Fibroblast of lung (primary cell): ENCODE measurements at regions not wholly inside any gene's neighbourhood (a gene's known extent, or its start where the extent isn't known, plus 50 kb on each side); places are given as distances from the start of the nearest gene placed in this dataset.

Experiments
- DNase-seq, 2 donors: peaks; one replicate each; pipeline versions ENCODE4 v3.0.0 to v3.0.0-alpha.2; 2010; ENCODE audit warnings: low read depth in 2 of 2
- H2AFZ ChIP-seq: 2 replicates; pipeline ENCODE4 v1.5.1; 2012; ENCODE audit warnings: low read length, control low read depth, inconsistent platforms
- H3K27ac ChIP-seq: 2 replicates; pipeline ENCODE4 v1.5.1; 2011; ENCODE audit warnings: low read length, control low read depth; ENCODE audit not compliant: insufficient read depth
- H3K27me3 ChIP-seq: 2 replicates; pipeline ENCODE4 v1.5.1; 2011; ENCODE audit warnings: mild to moderate bottlenecking, low read length; ENCODE audit not compliant: control insufficient read depth, insufficient read depth
- H3K36me3 ChIP-seq: 2 replicates; pipeline ENCODE4 v1.5.1; 2011; ENCODE audit warnings: low read length; ENCODE audit not compliant: control insufficient read depth, insufficient read depth
- H3K4me1 ChIP-seq: 2 replicates; pipeline ENCODE4 v1.5.1; 2011; ENCODE audit warnings: low read length; ENCODE audit not compliant: control insufficient read depth, insufficient read depth; ENCODE audit errors: extremely low read depth
- H3K4me2 ChIP-seq: 2 replicates; pipeline ENCODE4 v1.5.1; 2011; ENCODE audit warnings: low read length, control low read depth; ENCODE audit not compliant: insufficient read depth; ENCODE audit errors: extremely low read depth
- H3K4me3 ChIP-seq, 4 experiments: fragments of 200-600 bp in 1 of 4; sonication (generic) in 1 of 4; replicated peaks in 1 of 4; 2 replicates each; pipeline ENCODE4 v1.5.1; 2011 to 2016; ENCODE audit warnings: low read length in 4 of 4, low read depth in 3 of 4, mild to moderate bottlenecking in 3 of 4, control low read depth in 2 of 4, inconsistent platforms in 1 of 4, mixed read lengths in 1 of 4; ENCODE audit not compliant: insufficient read depth in 1 of 4; ENCODE audit errors: control extremely low read depth in 1 of 4
- H3K79me2 ChIP-seq: 2 replicates; pipeline ENCODE4 v1.5.1; 2012; ENCODE audit warnings: mild to moderate bottlenecking, low read length, inconsistent platforms; ENCODE audit not compliant: control insufficient read depth, insufficient read depth
- H3K9ac ChIP-seq: 2 replicates; pipeline ENCODE4 v1.5.1; 2011; ENCODE audit warnings: mild to moderate bottlenecking, low read length, control low read depth; ENCODE audit not compliant: insufficient read depth
- H3K9me3 ChIP-seq: 2 replicates; pipeline ENCODE4 v1.5.1; 2012; ENCODE audit warnings: low read depth, low read length; ENCODE audit not compliant: control insufficient read depth, insufficient read depth
- H4K20me1 ChIP-seq: 2 replicates; pipeline ENCODE4 v1.5.1; 2011; ENCODE audit warnings: low read length; ENCODE audit not compliant: control insufficient read depth, insufficient read depth; ENCODE audit errors: extremely low read depth
- EZH2 ChIP-seq: IDR thresholded peaks from 2 replicates; pipeline ENCODE4 v1.5.1; 2012; ENCODE audit warnings: low read length, control low read depth, mild to moderate bottlenecking; ENCODE audit errors: missing control alignments
- TF ChIP-seq, protein P1 (sequence below), 2 donors: IDR thresholded peaks in 1 of 2; conservative IDR thresholded peaks in 1 of 2; 1 replicate in 1 of 2; 2 replicates in 1 of 2; pipeline ENCODE4 v1.5.1; 2011 to 2012; ENCODE audit warnings: low read length in 2 of 2, control low read depth in 1 of 2, inconsistent platforms in 1 of 2, low read depth in 1 of 2, mild to moderate bottlenecking in 1 of 2

DNA sequence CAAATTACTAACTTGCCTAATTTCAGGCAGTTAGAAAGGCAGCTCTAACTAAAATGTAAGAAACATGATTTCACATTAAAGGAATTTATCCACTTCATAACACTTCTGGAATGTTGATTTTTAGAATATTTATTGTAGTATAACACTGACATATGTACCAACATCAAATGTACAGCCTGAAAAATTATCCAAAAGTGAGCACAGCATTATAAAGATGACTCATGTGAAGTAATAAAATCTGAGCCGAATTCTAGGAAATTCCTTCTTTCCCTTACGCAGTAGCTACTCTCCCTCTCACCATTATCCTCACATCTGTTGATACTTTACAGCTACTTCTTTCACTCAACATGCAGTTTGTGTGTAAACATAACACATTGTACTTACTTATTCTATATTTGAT is 610.6 kb downstream of the ZWINT start:
- no peak overlapping the region for H3K4me3 ChIP-seq
- no peaks in the 10 kb centered on the region for H3K27me3 ChIP-seq
- no peak overlapping the region for H2AFZ ChIP-seq
- H3K9me3 ChIP-seq, result no peaks in the 10 kb centered on the region
- no peak overlapping the region for H3K9ac ChIP-seq
- no peaks in the 10 kb centered on the region for H3K36me3 ChIP-seq
- no peak overlapping the region for H3K4me2 ChIP-seq
- no peak overlapping the region for H3K27ac ChIP-seq
- DNase-seq, result no peak
- H3K79me2 ChIP-seq, result no peaks in the 10 kb centered on the region
- TF ChIP-seq, protein P1, sequence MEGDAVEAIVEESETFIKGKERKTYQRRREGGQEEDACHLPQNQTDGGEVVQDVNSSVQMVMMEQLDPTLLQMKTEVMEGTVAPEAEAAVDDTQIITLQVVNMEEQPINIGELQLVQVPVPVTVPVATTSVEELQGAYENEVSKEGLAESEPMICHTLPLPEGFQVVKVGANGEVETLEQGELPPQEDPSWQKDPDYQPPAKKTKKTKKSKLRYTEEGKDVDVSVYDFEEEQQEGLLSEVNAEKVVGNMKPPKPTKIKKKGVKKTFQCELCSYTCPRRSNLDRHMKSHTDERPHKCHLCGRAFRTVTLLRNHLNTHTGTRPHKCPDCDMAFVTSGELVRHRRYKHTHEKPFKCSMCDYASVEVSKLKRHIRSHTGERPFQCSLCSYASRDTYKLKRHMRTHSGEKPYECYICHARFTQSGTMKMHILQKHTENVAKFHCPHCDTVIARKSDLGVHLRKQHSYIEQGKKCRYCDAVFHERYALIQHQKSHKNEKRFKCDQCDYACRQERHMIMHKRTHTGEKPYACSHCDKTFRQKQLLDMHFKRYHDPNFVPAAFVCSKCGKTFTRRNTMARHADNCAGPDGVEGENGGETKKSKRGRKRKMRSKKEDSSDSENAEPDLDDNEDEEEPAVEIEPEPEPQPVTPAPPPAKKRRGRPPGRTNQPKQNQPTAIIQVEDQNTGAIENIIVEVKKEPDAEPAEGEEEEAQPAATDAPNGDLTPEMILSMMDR (conservative IDR thresholded peaks at IDR 0.05 in 1 of 2, IDR thresholded peaks at IDR 0.05 in 1 of 2; ENCODE audit: low read depth in 1 of 2, low read length in 2 of 2), result no peak
- H4K20me1 ChIP-seq, result no peaks in the 10 kb centered on the region
- H3K4me1 ChIP-seq, result no peaks in the 10 kb centered on the region

DNA sequence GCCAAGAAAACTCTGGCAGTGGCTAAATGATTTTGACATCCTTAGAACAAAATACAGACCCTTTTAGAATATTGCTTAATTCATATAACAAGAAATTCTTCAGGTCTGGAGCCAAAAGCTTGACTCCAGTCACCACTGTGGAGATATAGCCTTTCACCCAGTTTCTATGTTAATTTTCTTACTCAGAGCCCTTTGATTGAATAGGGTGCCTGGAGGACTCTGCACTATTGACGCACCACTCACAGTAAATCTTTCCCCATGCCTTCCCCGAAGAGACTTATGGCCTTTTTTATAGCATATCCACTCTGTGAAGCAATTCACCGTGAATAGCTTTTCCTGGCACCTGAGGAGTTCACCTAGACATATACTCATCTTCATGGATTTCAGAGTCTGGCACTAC is 613.8 kb downstream of the ZWINT start:
- Histone ChIP-seq H3K9me3 (no peaks in the 10 kb centered on the region), H3K4me3 (no peak overlapping the region), H3K27ac (no peak overlapping the region), H3K27me3 (no peaks in the 10 kb centered on the region), H2AFZ (no peak overlapping the region), H3K4me2 (no peak overlapping the region), H4K20me1 (no peaks in the 10 kb centered on the region), H3K79me2 (no peaks in the 10 kb centered on the region), H3K36me3 (no peaks in the 10 kb centered on the region), H3K9ac (no peak overlapping the region), H3K4me1 (no peaks in the 10 kb centered on the region)
- no peak for DNase-seq
- TF ChIP-seq EZH2, result no peak
- TF ChIP-seq, protein P1 (conservative IDR thresholded peaks at IDR 0.05 in 1 of 2, IDR thresholded peaks at IDR 0.05 in 1 of 2; ENCODE audit: low read depth in 1 of 2, low read length in 2 of 2), result no peak

DNA sequence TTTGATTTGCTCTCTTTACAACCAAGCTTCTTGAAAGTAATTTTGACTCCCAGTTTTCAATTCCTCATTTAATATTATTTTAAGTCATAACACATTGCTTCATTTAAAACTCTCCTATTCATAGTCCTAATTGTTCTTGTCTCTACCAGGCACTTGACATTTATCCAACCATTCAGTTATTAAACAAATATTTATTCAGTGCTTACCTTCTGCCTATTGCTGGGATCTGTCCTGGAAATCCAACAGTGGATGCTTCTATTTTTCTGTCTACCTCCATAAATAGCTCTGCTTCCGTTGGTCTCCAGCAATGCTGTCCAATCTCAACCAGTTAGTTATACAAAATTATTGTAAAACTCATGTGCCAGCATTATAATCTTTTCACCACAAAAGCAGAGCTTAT is 615.1 kb downstream of the ZWINT start:
- TF ChIP-seq, protein P1 (conservative IDR thresholded peaks at IDR 0.05 in 1 of 2, IDR thresholded peaks at IDR 0.05 in 1 of 2; ENCODE audit: low read depth in 1 of 2, low read length in 2 of 2), result no peak
- no peak for TF ChIP-seq EZH2
- Histone ChIP-seq H3K9me3 (no peaks in the 10 kb centered on the region), H2AFZ (no peak overlapping the region), H3K9ac (no peak overlapping the region), H3K4me3 (no peak overlapping the region), H3K79me2 (no peaks in the 10 kb centered on the region), H3K36me3 (no peaks in the 10 kb centered on the region), H3K4me2 (no peak overlapping the region), H3K27me3 (no peaks in the 10 kb centered on the region), H3K27ac (no peak overlapping the region), H4K20me1 (no peaks in the 10 kb centered on the region), H3K4me1 (no peaks in the 10 kb centered on the region)
- no peak for DNase-seq
